Astrocyte (in vitro differentiated cells and primary cell): ENCODE measurements at regions not wholly inside any gene's neighbourhood (a gene's known extent, or its start where the extent isn't known, plus 50 kb on each side); places are given as distances from the start of the nearest gene placed in this dataset.

Experiments
- DNase-seq: peaks from one replicate; pipeline ENCODE4 v3.0.0-alpha.2; 2010; ENCODE audit warnings: low read depth
- FAIRE-seq: peaks from 2 replicates; lab custom pipeline; 2011; peaks lifted over from hg19 to GRCh38; lab: Jason Lieb, UNC
- H2AFZ ChIP-seq: 2 replicates; pipeline ENCODE4 v1.6.0; 2012; ENCODE audit warnings: low read depth, low read length, inconsistent platforms
- H3K27ac ChIP-seq: 2 replicates; pipeline ENCODE4 v1.5.1; 2011; ENCODE audit warnings: low read depth, low read length, inconsistent platforms
- H3K27me3 ChIP-seq: 2 replicates; pipeline ENCODE4 v1.6.0; 2011; ENCODE audit warnings: low read length, inconsistent platforms; ENCODE audit not compliant: insufficient read depth
- H3K36me3 ChIP-seq: 2 replicates; pipeline ENCODE4 v1.5.1; 2011; ENCODE audit warnings: low read length, inconsistent platforms; ENCODE audit not compliant: insufficient read depth
- H3K4me1 ChIP-seq: 2 replicates; pipeline ENCODE4 v1.5.1; 2011; ENCODE audit warnings: low read length, inconsistent platforms; ENCODE audit not compliant: insufficient read depth
- H3K4me2 ChIP-seq: 2 replicates; pipeline ENCODE4 v1.6.0; 2012; ENCODE audit warnings: low read length, inconsistent platforms
- H3K4me3 ChIP-seq: 2 replicates; pipeline ENCODE4 v1.5.1; 2011; ENCODE audit warnings: low read depth, mild to moderate bottlenecking, low read length, inconsistent platforms; ENCODE audit not compliant: insufficient read depth
- H3K79me2 ChIP-seq: 2 replicates; pipeline ENCODE4 v1.6.0; 2012; ENCODE audit warnings: mild to moderate bottlenecking, low read length, inconsistent platforms; ENCODE audit not compliant: insufficient read depth
- H3K9ac ChIP-seq: 2 replicates; pipeline ENCODE4 v1.6.0; 2012; ENCODE audit warnings: mild to moderate bottlenecking, low read length, inconsistent platforms
- H3K9me3 ChIP-seq: 2 replicates; pipeline ENCODE4 v1.5.1; 2012; ENCODE audit warnings: low read depth, mild to moderate bottlenecking, low read length, inconsistent platforms; ENCODE audit not compliant: insufficient read depth
- H4K20me1 ChIP-seq: 2 replicates; pipeline ENCODE4 v1.6.0; 2012; ENCODE audit warnings: low read length, inconsistent platforms; ENCODE audit not compliant: insufficient read depth
- H3K27ac Mint-ChIP-seq: one replicate; pipeline ENCODE4 v1.8.0; 2021; ENCODE audit warnings: mild to moderate bottlenecking, mixed read lengths; ENCODE audit not compliant: unreplicated experiment
- H3K27me3 Mint-ChIP-seq: one replicate; pipeline ENCODE4 v1.8.0; 2021; ENCODE audit warnings: low read depth, mixed read lengths; ENCODE audit not compliant: unreplicated experiment
- H3K36me3 Mint-ChIP-seq: one replicate; pipeline ENCODE4 v1.8.0; 2021; ENCODE audit warnings: low read depth, mixed read lengths; ENCODE audit not compliant: unreplicated experiment
- H3K4me1 Mint-ChIP-seq: one replicate; pipeline ENCODE4 v1.8.0; 2021; ENCODE audit warnings: low read depth, mixed read lengths; ENCODE audit not compliant: unreplicated experiment
- H3K4me3 Mint-ChIP-seq: one replicate; pipeline ENCODE4 v1.8.0; 2021; ENCODE audit warnings: mild to moderate bottlenecking, moderate library complexity, mixed read lengths; ENCODE audit not compliant: unreplicated experiment
- H3K9me3 Mint-ChIP-seq: one replicate; pipeline ENCODE4 v1.8.0; 2021; ENCODE audit warnings: mild to moderate bottlenecking, mixed read lengths; ENCODE audit not compliant: unreplicated experiment
- CTCF ChIP-seq: IDR thresholded peaks from 2 replicates; pipeline ENCODE4 v1.5.1; 2011; ENCODE audit warnings: low read depth, mild to moderate bottlenecking, inconsistent platforms, low read length, moderate library complexity; ENCODE audit not compliant: insufficient read depth
- EZH2 ChIP-seq: IDR thresholded peaks from 2 replicates; pipeline ENCODE4 v1.6.1; 2012; ENCODE audit warnings: mild to moderate bottlenecking, low read length, inconsistent platforms; ENCODE audit not compliant: insufficient read depth

DNA sequence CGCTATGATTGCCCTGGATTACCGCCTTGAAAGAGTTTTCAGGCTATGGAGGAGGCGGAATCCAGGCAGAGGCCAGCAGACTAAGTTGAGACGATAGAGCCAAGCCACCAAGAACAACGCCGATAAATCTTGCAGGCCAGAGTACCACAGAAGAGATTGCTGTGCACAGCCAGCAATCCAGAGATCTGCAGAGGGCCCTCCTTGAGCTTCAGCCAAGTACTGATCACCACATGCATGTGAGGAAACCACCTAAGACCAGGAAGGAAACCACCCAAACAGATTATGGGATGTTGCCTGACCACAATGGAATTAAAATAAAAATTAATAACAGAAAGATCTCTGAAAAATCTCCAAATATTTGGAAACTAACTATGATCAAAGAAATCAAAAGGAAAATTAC, 74.9 kb downstream of the GCNT4 start:
- no peaks in the 10 kb centered on the region for H3K4me1 ChIP-seq
- no peak overlapping the region for H3K4me3 Mint-ChIP-seq
- TF ChIP-seq CTCF = no peak
- no peak for TF ChIP-seq EZH2
- H3K36me3 ChIP-seq = no peaks in the 10 kb centered on the region
- H3K9me3 ChIP-seq = no peaks in the 10 kb centered on the region
- H3K4me2 ChIP-seq = no peak overlapping the region
- H4K20me1 ChIP-seq = no peaks in the 10 kb centered on the region
- H3K27me3 Mint-ChIP-seq = no peaks in the 10 kb centered on the region
- H3K4me3 ChIP-seq = no peak overlapping the region
- no peak overlapping the region for H3K27ac Mint-ChIP-seq
- H3K79me2 ChIP-seq = no peaks in the 10 kb centered on the region
- H3K4me1 Mint-ChIP-seq = peaks cover 5% of the 10 kb centered on the region
- no peaks in the 10 kb centered on the region for H3K27me3 ChIP-seq
- no peak overlapping the region for H3K9ac ChIP-seq
- no peak for FAIRE-seq
- H3K9me3 Mint-ChIP-seq = peaks cover 9% of the 10 kb centered on the region
- no peaks in the 10 kb centered on the region for H3K36me3 Mint-ChIP-seq
- DNase-seq = no peak
- H3K27ac ChIP-seq = no peak overlapping the region
- no peak overlapping the region for H2AFZ ChIP-seq

DNA sequence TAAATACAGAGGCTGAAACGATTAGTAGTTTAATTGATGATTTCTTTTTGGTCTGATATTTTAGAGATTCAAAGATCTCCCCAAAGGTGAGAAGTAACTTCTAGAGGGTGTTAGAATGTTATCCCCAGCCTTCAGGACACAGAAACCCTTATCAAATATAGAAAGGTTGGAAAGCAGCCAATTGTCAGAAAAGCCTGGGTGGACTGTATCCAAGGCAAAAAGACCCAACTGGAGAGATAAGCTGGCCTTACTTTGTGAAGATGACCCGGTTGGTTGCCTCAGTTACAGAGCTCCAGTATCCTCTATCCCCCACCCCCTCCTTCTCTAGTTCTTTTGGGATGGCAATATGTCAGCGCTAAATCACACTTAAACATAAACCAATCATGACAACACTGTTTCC, 75.7 kb downstream of the GCNT4 start:
- peaks cover 5% of the 10 kb centered on the region for H3K4me1 Mint-ChIP-seq
- TF ChIP-seq EZH2 (no peak), CTCF (no peak)
- H3K9me3 ChIP-seq = no peaks in the 10 kb centered on the region
- FAIRE-seq = no peak
- H3K27ac ChIP-seq = no peak overlapping the region
- no peak overlapping the region for H2AFZ ChIP-seq
- H3K79me2 ChIP-seq = no peaks in the 10 kb centered on the region
- peaks cover 9% of the 10 kb centered on the region for H3K9me3 Mint-ChIP-seq
- no peak overlapping the region for H3K4me3 Mint-ChIP-seq
- no peak overlapping the region for H3K4me2 ChIP-seq
- H3K36me3 ChIP-seq = no peaks in the 10 kb centered on the region
- H3K27me3 Mint-ChIP-seq = no peaks in the 10 kb centered on the region
- no peak overlapping the region for H3K9ac ChIP-seq
- no peaks in the 10 kb centered on the region for H4K20me1 ChIP-seq
- no peak overlapping the region for H3K27ac Mint-ChIP-seq
- no peak for DNase-seq
- H3K4me1 ChIP-seq = no peaks in the 10 kb centered on the region
- no peaks in the 10 kb centered on the region for H3K27me3 ChIP-seq
- no peaks in the 10 kb centered on the region for H3K36me3 Mint-ChIP-seq
- H3K4me3 ChIP-seq = no peak overlapping the region

DNA sequence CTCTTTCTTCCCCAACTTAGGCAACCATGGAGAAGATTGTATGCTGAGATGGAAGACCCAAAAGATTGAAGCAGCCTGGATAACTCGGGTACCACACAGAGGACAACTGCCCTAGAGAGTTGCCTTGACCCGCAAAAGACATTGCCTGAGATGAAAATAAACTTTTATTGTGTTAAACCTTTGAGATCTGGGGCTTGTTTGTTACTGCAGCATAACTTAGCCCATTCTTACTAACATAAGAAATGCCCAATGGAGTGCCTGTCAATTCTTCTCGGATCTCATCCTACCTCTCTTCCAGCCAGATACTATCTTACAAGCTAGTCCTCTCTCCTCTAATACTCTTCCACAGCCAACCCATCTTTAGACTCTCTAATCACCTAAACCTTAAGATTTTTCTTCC, 76.8 kb downstream of the GCNT4 start:
- TF ChIP-seq CTCF (no peak), EZH2 (no peak)
- no peak for FAIRE-seq
- H3K4me3 Mint-ChIP-seq = no peak overlapping the region

More for the DNA sequence above, 76.8 kb downstream of the GCNT4 start:
- H3K27ac ChIP-seq = no peak overlapping the region
- H3K4me1 Mint-ChIP-seq = peaks cover 5% of the 10 kb centered on the region
- no peaks in the 10 kb centered on the region for H3K27me3 ChIP-seq
- no peak overlapping the region for H3K27ac Mint-ChIP-seq
- H4K20me1 ChIP-seq = no peaks in the 10 kb centered on the region
- no peaks in the 10 kb centered on the region for H3K9me3 ChIP-seq
- H3K79me2 ChIP-seq = no peaks in the 10 kb centered on the region
- no peak for DNase-seq
- H3K4me2 ChIP-seq = no peak overlapping the region
- no peaks in the 10 kb centered on the region for H3K27me3 Mint-ChIP-seq
- no peaks in the 10 kb centered on the region for H3K36me3 Mint-ChIP-seq
- no peak overlapping the region for H3K4me3 ChIP-seq
- no peak overlapping the region for H2AFZ ChIP-seq
- no peaks in the 10 kb centered on the region for H3K4me1 ChIP-seq
- no peaks in the 10 kb centered on the region for H3K36me3 ChIP-seq
- peaks cover 9% of the 10 kb centered on the region for H3K9me3 Mint-ChIP-seq
- no peak overlapping the region for H3K9ac ChIP-seq
